K562 (cell line): ENCODE measurements at regions not wholly inside any gene's neighbourhood (a gene's known extent, or its start where the extent isn't known, plus 50 kb on each side); places are given as distances from the start of the nearest gene placed in this dataset.

ENCODE experiments used
- ATAC-seq: fragments of 200-7000 bp; cut with Tn5 transposase; 3 replicates; pipeline ENCODE4 v1.9.1; 2020; ENCODE audit warnings: moderate library complexity
- BruUV-seq: library from RNA; stranded (reverse); fragments of 400-500 nt; replicated peaks from 2 replicates; lab custom pipeline; 2021; lab: Mats Ljungman, UMichigan
- CTCF ChIA-PET: fragments of 300-600 bp; formaldehyde crosslinking; extraction: SDS; loops from one replicate; lab custom pipeline; 2021; ENCODE audit warnings: low intra/inter-chr PET ratio; lab: Yijun Ruan, JAX
- POLR2A ChIA-PET: fragments of 300-600, 350-650 bp; sonication (Branson Sonifier 250); formaldehyde crosslinking; extraction: SDS; loops from one replicate; lab custom pipeline; 2021; ENCODE audit warnings: antibody characterized with exemption, inconsistent platforms; lab: Yijun Ruan, JAX
- DNase-seq, 4 experiments: peaks; one replicate each; pipeline versions ENCODE4 v3.0.0 to v3.0.0-alpha.2; 2011 to 2018; ENCODE audit warnings: low spot score in 3 of 4, mixed read lengths in 3 of 4; ENCODE audit errors: extremely low read depth in 1 of 4
- FAIRE-seq: peaks from 2 replicates; lab custom pipeline; 2011; peaks lifted over from hg19 to GRCh38; lab: Jason Lieb, UNC
- H2AFZ ChIP-seq: 2 replicates; pipeline ENCODE4 v1.6.0; 2011; ENCODE audit warnings: low read depth, low read length, control low read depth, inconsistent platforms
- H3K27ac ChIP-seq: fragments of 200-600 bp; 3 replicates; pipeline ENCODE4 v1.8.0; 2011; ENCODE audit warnings: low read depth, mild to moderate bottlenecking, control low read depth, inconsistent platforms, low read length, moderate library complexity, mixed read lengths; ENCODE audit errors: extremely low read depth
- H3K27me3 ChIP-seq, 2 experiments: fragments of 300-600 bp in 1 of 2; 2 replicates in 1 of 2; 3 replicates in 1 of 2; pipeline versions ENCODE4 v1.6.0 to v1.8.0; 2011; ENCODE audit warnings: inconsistent platforms in 2 of 2, low read length in 2 of 2, mild to moderate bottlenecking in 1 of 2, mixed read lengths in 1 of 2, moderate library complexity in 1 of 2; ENCODE audit not compliant: control insufficient read depth in 2 of 2, insufficient read depth in 2 of 2
- H3K36me3 ChIP-seq: fragments of 300-600 bp; 3 replicates; pipeline ENCODE4 v1.8.0; 2011; ENCODE audit warnings: mild to moderate bottlenecking, low read length, inconsistent platforms; ENCODE audit not compliant: control insufficient read depth, insufficient read depth
- H3K4me1 ChIP-seq, 2 experiments: fragments of 200-600 bp in 1 of 2; replicated peaks in 1 of 2; 2 replicates in 1 of 2; 3 replicates in 1 of 2; pipeline versions ENCODE4 v1.5.1 to v1.8.0; 2011; ENCODE audit warnings: inconsistent platforms in 2 of 2, low read length in 2 of 2, mild to moderate bottlenecking in 1 of 2, mixed read lengths in 1 of 2, moderate library complexity in 1 of 2; ENCODE audit not compliant: control insufficient read depth in 2 of 2, insufficient read depth in 2 of 2
- H3K4me2 ChIP-seq: 2 replicates; pipeline ENCODE4 v1.6.1; 2011; ENCODE audit warnings: low read length, control low read depth, inconsistent platforms, mixed read lengths; ENCODE audit not compliant: insufficient read depth
- H3K4me3 ChIP-seq: fragments of 200-600 bp; sonication (generic), shearing (Covaris generic); 2 replicates; pipeline ENCODE4 v1.5.1; 2016; ENCODE audit warnings: control low read depth, inconsistent platforms
- H3K79me2 ChIP-seq: fragments of 200-600 bp; 3 replicates; pipeline ENCODE4 v1.8.0; 2011; ENCODE audit warnings: low read length, inconsistent platforms; ENCODE audit not compliant: control insufficient read depth, insufficient read depth
- H3K9ac ChIP-seq, 2 experiments: 2 replicates each; pipeline versions ENCODE4 v1.6.0 to v1.6.1; 2011; ENCODE audit warnings: low read depth in 2 of 2, low read length in 2 of 2, control low read depth in 1 of 2, inconsistent platforms in 1 of 2, mild to moderate bottlenecking in 1 of 2, mixed read lengths in 1 of 2; ENCODE audit not compliant: insufficient read depth in 1 of 2
- H3K9me1 ChIP-seq: one replicate; pipeline ENCODE4 v1.6.0; 2011; ENCODE audit warnings: inconsistent platforms, mild to moderate bottlenecking, low read length, moderate library complexity; ENCODE audit not compliant: control insufficient read depth, insufficient read depth
- H3K9me3 ChIP-seq: replicated peaks from 2 replicates; pipeline ENCODE4 v1.5.1; 2011; ENCODE audit warnings: low read depth, low read length, inconsistent platforms; ENCODE audit not compliant: control insufficient read depth, insufficient read depth
- H4K20me1 ChIP-seq: replicated peaks from 2 replicates; pipeline ENCODE4 v1.6.1; 2011; ENCODE audit warnings: low read length, inconsistent platforms, mixed read lengths; ENCODE audit not compliant: control insufficient read depth, insufficient read depth
- ATF6 ChIP-seq: sonication (generic); formaldehyde crosslinking; IDR thresholded peaks from 2 replicates; pipeline ENCODE4 v1.4.0; 2020; ENCODE audit warnings: mild to moderate bottlenecking, missing genetic modification reagents
- BRD4 ChIP-seq: fragments of 200-600 bp; sonication (generic); IDR thresholded peaks from 2 replicates; pipeline ENCODE4 v1.6.1; 2017; ENCODE audit warnings: inconsistent platforms
- E2F3 ChIP-seq: fragments of 250-450 bp; sonication (Bioruptor Pico); IDR thresholded peaks from 2 replicates; pipeline ENCODE4 v1.4.0; 2020; ENCODE audit warnings: mild to moderate bottlenecking
- ELF4 ChIP-seq: fragments of 450-650 bp; formaldehyde crosslinking; IDR thresholded peaks from 2 replicates; pipeline ENCODE4 v1.4.0; 2022; ENCODE audit warnings: missing genetic modification characterization
- PHTF2 ChIP-seq: fragments of 250-450 bp; sonication (Bioruptor Pico); IDR thresholded peaks from 2 replicates; pipeline ENCODE4 v1.5.0; 2021; ENCODE audit warnings: mild to moderate bottlenecking
- ZNF699 ChIP-seq: fragments of 250-450 bp; sonication (Bioruptor Pico); IDR thresholded peaks from 2 replicates; pipeline ENCODE4 v1.8.0; 2021; ENCODE audit warnings: mild to moderate bottlenecking, moderate library complexity; ENCODE audit not compliant: insufficient replicate concordance
- WGBS: fragments of 100-300 bp; shearing (Covaris generic); methylation state at CpG from one replicate; pipeline ENCODE4 v1.1.6; 2016; ENCODE audit warnings: low coverage, mixed read lengths; ENCODE audit not compliant: insufficient coverage; ENCODE audit errors: missing lambda C conversion rate; 5-methylcytosine and 5-hydroxymethylcytosine counted together
- in situ Hi-C: fragments of 300-500 bp; cut with MboI; formaldehyde crosslinking; loops from 4 replicates; pipeline ENCODE4 v1.15.0; 2018; ENCODE audit warnings: inconsistent platforms, mixed read lengths
- intact Hi-C: fragments of 100-400 bp; cut with micrococcal nuclease; formaldehyde crosslinking; loops from 2 replicates; pipeline ENCODE4 v1.14.2; 2022
- TF ChIP-seq, protein P1 (sequence below): fragments of 450-650 bp; IDR thresholded peaks from 2 replicates; pipeline ENCODE4 v1.6.1; 2016; ENCODE audit warnings: mild to moderate bottlenecking, moderate library complexity

DNA sequence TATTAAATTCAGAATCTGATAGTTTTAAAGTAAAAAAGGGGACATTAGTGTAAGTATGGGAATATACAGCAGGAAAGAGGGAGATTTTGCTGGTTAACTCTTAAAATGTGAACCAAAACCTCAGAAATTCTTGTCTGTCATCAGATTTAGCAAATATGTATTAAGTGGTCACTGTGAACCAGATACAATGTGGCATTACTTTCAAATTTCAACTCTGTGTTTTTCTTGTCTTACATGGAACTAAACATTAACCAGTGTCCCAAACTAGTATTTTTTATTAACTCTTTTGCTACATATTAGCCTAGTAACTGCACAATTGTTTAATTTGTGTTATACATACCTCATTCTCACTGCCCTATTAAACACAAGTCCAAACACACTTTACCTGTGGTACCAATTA is 259.9 kb upstream of the RASA1 start (continued):
- TF ChIP-seq ATF6 (CRISPR knock-in tag) = no peak

GRCh38 chr5:87008751-87009560 is 258.7 kb upstream of the RASA1 start:
- Histone ChIP-seq H3K4me2 (no peak overlapping the region), H3K27ac (no peak overlapping the region), H3K9me3 (no peaks in the 10 kb centered on the region), H3K27me3 (no peaks in the 10 kb centered on the region), H3K36me3 (no peaks in the 10 kb centered on the region), H3K4me1 (no peaks in the 10 kb centered on the region), H3K4me3 (no peak overlapping the region), H2AFZ (no peak overlapping the region), H3K9ac (no peak overlapping the region), H3K79me2 (no peaks in the 10 kb centered on the region), H4K20me1 (no peaks in the 10 kb centered on the region), H3K9me1 (no peaks in the 10 kb centered on the region)
- intact Hi-C loops (no loop called here), in situ Hi-C loops (no loop called here)
- DNase-seq (no peak), ATAC-seq (no peak), FAIRE-seq (no peak)
- 0% methylated on average over 5 of the region's 5 CpGs for WGBS
- CTCF ChIA-PET = no interaction called here
- no TSS peak for BruUV-seq
- POLR2A ChIA-PET = interaction anchor here (0.6 kb wide), 1 partner anchor 320 kb away, joined by 3 read pairs; no protein-coding TSS in a partner anchor
- TF ChIP-seq ZNF699 (no peak), ELF4 (CRISPR knock-in tag) (no peak), PHTF2 (no peak), E2F3 (CRISPR knock-in tag) (no peak), BRD4 (no peak)
- TF ChIP-seq, protein P1, sequence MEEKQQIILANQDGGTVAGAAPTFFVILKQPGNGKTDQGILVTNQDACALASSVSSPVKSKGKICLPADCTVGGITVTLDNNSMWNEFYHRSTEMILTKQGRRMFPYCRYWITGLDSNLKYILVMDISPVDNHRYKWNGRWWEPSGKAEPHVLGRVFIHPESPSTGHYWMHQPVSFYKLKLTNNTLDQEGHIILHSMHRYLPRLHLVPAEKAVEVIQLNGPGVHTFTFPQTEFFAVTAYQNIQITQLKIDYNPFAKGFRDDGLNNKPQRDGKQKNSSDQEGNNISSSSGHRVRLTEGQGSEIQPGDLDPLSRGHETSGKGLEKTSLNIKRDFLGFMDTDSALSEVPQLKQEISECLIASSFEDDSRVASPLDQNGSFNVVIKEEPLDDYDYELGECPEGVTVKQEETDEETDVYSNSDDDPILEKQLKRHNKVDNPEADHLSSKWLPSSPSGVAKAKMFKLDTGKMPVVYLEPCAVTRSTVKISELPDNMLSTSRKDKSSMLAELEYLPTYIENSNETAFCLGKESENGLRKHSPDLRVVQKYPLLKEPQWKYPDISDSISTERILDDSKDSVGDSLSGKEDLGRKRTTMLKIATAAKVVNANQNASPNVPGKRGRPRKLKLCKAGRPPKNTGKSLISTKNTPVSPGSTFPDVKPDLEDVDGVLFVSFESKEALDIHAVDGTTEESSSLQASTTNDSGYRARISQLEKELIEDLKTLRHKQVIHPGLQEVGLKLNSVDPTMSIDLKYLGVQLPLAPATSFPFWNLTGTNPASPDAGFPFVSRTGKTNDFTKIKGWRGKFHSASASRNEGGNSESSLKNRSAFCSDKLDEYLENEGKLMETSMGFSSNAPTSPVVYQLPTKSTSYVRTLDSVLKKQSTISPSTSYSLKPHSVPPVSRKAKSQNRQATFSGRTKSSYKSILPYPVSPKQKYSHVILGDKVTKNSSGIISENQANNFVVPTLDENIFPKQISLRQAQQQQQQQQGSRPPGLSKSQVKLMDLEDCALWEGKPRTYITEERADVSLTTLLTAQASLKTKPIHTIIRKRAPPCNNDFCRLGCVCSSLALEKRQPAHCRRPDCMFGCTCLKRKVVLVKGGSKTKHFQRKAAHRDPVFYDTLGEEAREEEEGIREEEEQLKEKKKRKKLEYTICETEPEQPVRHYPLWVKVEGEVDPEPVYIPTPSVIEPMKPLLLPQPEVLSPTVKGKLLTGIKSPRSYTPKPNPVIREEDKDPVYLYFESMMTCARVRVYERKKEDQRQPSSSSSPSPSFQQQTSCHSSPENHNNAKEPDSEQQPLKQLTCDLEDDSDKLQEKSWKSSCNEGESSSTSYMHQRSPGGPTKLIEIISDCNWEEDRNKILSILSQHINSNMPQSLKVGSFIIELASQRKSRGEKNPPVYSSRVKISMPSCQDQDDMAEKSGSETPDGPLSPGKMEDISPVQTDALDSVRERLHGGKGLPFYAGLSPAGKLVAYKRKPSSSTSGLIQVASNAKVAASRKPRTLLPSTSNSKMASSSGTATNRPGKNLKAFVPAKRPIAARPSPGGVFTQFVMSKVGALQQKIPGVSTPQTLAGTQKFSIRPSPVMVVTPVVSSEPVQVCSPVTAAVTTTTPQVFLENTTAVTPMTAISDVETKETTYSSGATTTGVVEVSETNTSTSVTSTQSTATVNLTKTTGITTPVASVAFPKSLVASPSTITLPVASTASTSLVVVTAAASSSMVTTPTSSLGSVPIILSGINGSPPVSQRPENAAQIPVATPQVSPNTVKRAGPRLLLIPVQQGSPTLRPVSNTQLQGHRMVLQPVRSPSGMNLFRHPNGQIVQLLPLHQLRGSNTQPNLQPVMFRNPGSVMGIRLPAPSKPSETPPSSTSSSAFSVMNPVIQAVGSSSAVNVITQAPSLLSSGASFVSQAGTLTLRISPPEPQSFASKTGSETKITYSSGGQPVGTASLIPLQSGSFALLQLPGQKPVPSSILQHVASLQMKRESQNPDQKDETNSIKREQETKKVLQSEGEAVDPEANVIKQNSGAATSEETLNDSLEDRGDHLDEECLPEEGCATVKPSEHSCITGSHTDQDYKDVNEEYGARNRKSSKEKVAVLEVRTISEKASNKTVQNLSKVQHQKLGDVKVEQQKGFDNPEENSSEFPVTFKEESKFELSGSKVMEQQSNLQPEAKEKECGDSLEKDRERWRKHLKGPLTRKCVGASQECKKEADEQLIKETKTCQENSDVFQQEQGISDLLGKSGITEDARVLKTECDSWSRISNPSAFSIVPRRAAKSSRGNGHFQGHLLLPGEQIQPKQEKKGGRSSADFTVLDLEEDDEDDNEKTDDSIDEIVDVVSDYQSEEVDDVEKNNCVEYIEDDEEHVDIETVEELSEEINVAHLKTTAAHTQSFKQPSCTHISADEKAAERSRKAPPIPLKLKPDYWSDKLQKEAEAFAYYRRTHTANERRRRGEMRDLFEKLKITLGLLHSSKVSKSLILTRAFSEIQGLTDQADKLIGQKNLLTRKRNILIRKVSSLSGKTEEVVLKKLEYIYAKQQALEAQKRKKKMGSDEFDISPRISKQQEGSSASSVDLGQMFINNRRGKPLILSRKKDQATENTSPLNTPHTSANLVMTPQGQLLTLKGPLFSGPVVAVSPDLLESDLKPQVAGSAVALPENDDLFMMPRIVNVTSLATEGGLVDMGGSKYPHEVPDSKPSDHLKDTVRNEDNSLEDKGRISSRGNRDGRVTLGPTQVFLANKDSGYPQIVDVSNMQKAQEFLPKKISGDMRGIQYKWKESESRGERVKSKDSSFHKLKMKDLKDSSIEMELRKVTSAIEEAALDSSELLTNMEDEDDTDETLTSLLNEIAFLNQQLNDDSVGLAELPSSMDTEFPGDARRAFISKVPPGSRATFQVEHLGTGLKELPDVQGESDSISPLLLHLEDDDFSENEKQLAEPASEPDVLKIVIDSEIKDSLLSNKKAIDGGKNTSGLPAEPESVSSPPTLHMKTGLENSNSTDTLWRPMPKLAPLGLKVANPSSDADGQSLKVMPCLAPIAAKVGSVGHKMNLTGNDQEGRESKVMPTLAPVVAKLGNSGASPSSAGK = no peak
